NCI-H2171 treated with DMSO at 0.1 percent for 48 hours (cell line): ENCODE measurements at regions not wholly inside any gene's neighbourhood (a gene's known extent, or its start where the extent isn't known, plus 50 kb on each side); places are given as distances from the start of the nearest gene placed in this dataset.

Experiments
- DNase-seq: peaks from one replicate; lab custom pipeline; 2025; lab: John Stamatoyannopoulos, UW

- DNase-seq: no peak
Observed at GRCh38 chr9:129400971-129401622, 219.8 kb downstream of the C9orf50 start.

- no peak for DNase-seq
Observed at GRCh38 chr9:129400001-129400970, 220.6 kb downstream of the C9orf50 start.

GRCh38 chr9:129399634-129399990, 221.3 kb downstream of the C9orf50 start:
- no peak for DNase-seq

- DNase-seq: no peak
Observed at GRCh38 chr9:129398961-129399633, 221.0 kb upstream of the IER5L start.

- no peak for DNase-seq
Observed at GRCh38 chr9:129398101-129398960, 220.3 kb upstream of the IER5L start.

GRCh38 chr9:129397335-129397734, 219.3 kb upstream of the IER5L start:
- no peak for DNase-seq

GRCh38 chr9:129396365-129396708, 218.3 kb upstream of the IER5L start:
- no peak for DNase-seq

GRCh38 chr9:129395633-129396364, 217.7 kb upstream of the IER5L start:
- no peak for DNase-seq

GRCh38 chr9:129394886-129395279, 216.8 kb upstream of the IER5L start:
- no peak for DNase-seq

- peak; percentile 10 for DNase-seq
Observed at GRCh38 chr9:129394061-129394885, 216.2 kb upstream of the IER5L start.

GRCh38 chr9:129393064-129393463, 215.0 kb upstream of the IER5L start:
- no peak for DNase-seq

- no peak for DNase-seq
Observed at GRCh38 chr9:129392093-129392541, 214.1 kb upstream of the IER5L start.

- DNase-seq: no peak
Observed at GRCh38 chr9:129391221-129391661, 213.2 kb upstream of the IER5L start.

GRCh38 chr9:129390541-129390940, 212.5 kb upstream of the IER5L start:
- DNase-seq: no peak

GRCh38 chr9:129387822-129388221, 209.8 kb upstream of the IER5L start:
- DNase-seq: no peak

- DNase-seq: no peak
Observed at GRCh38 chr9:129386812-129387177, 208.7 kb upstream of the IER5L start.

GRCh38 chr9:129385211-129385934, 207.3 kb upstream of the IER5L start:
- no peak for DNase-seq

GRCh38 chr9:129384491-129385210, 206.6 kb upstream of the IER5L start:
- DNase-seq: no peak
